ENCODE measurements at regions not wholly inside any gene's neighbourhood (a gene's known extent, or its start where the extent isn't known, plus 50 kb on each side); places are given as distances from the start of the nearest gene placed in this dataset.

DNA sequence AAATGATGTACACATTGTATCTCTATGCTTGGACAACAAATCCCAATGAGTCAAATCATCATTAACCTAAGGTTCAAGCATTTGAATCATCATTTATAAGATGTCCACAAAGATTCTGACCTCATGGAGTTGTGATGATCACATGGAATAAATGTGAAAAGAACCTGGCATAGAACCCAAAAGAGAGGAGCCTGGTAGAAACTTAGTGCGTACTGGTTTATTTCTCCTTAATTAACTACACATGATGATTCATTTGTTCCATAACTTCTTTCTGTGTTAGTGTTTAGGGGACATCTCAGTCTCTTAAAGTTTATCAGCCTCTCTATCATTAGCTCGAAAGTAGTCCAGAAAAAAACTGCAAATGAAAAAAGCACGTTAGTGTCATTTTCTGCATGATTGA lies 411.6 kb downstream of the BRINP1 start:
- DNase-seq (ENCODE audit: low read depth): no peak
- in situ Hi-C loops (cut with HindIII; ENCODE audit: low sequenced_read_pairs): no loop called here
- TF ChIP-seq, protein P1, sequence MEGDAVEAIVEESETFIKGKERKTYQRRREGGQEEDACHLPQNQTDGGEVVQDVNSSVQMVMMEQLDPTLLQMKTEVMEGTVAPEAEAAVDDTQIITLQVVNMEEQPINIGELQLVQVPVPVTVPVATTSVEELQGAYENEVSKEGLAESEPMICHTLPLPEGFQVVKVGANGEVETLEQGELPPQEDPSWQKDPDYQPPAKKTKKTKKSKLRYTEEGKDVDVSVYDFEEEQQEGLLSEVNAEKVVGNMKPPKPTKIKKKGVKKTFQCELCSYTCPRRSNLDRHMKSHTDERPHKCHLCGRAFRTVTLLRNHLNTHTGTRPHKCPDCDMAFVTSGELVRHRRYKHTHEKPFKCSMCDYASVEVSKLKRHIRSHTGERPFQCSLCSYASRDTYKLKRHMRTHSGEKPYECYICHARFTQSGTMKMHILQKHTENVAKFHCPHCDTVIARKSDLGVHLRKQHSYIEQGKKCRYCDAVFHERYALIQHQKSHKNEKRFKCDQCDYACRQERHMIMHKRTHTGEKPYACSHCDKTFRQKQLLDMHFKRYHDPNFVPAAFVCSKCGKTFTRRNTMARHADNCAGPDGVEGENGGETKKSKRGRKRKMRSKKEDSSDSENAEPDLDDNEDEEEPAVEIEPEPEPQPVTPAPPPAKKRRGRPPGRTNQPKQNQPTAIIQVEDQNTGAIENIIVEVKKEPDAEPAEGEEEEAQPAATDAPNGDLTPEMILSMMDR (IDR thresholded peaks at IDR 0.05; ENCODE audit: low read depth, low read length, missing control alignments): no peak
- no peak overlapping the region for H3K4me3 ChIP-seq (ENCODE audit: low read depth, low read length)

DNA sequence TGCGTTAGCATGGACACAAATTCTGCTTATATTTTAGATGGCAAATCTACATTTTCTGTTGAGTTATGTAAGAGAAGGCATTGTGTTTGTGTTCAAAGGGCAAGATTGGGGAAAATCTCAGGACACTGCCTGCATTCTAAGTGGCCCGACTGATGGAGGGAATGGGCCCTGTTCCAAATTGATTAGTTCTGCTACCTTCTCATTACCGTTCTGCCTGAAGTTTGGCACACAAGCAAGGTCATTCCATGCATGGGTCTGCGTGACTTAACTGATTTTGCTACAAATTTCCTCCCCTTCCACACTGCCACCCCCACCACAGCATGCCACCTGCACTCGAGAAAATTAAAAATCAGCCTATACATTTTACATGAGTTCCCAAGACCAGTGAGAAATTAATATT lies 409.9 kb downstream of the BRINP1 start:
- DNase-seq (ENCODE audit: low read depth): peak; percentile 42
- TF ChIP-seq, protein P1 (IDR thresholded peaks at IDR 0.05; ENCODE audit: low read depth, low read length, missing control alignments): no peak
- H3K4me3 ChIP-seq (ENCODE audit: low read depth, low read length): no peak overlapping the region
- in situ Hi-C loops (cut with HindIII; ENCODE audit: low sequenced_read_pairs): no loop called here

DNA sequence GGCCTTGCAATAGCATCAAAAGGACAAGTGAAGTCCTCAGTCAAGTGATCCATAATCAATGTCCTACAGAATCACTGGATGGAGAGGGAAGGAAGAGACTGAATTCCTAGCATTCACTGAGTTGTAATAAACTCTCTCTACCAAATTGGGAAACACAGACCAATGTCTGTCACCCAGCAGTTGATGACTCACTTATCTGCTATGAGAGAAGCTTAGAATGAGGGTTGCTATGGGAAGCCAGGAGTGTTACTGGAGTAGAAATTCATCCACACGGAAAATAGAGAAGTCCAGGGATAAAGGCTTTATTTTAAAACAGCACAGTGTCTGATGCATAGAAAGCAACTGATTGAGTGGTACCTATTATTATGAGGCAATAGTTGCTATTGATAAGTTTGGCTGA lies 407.4 kb downstream of the BRINP1 start:
- DNase-seq (ENCODE audit: low read depth): peak; percentile 70
- TF ChIP-seq, protein P1 (IDR thresholded peaks at IDR 0.05; ENCODE audit: low read depth, low read length, missing control alignments): no peak
- no peak overlapping the region for H3K4me3 ChIP-seq (ENCODE audit: low read depth, low read length)
- in situ Hi-C loops (cut with HindIII; ENCODE audit: low sequenced_read_pairs): no loop called here

DNA sequence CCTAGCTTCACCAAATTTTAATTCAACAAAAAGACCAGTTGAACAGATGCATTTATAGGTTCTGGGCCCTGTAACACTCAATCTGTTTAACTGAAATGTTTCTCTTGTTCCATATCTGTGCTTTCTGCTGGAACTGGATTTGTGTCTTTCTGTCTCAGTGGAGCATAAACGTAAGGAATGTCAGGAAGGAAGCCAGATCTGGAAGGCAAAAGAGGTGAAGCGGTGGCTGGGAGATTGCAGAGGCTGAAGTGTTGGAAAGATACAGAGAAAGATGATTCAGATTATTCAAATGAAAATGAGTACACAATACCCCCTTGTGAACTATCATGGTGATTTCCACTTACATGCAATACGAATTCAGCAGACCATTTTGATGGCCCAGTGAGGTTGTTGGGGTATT lies 406.8 kb downstream of the BRINP1 start:
- DNase-seq (ENCODE audit: low read depth): peak; percentile 38
- TF ChIP-seq, protein P1 (IDR thresholded peaks at IDR 0.05; ENCODE audit: low read depth, low read length, missing control alignments): no peak
- in situ Hi-C loops (cut with HindIII; ENCODE audit: low sequenced_read_pairs): no loop called here
- H3K4me3 ChIP-seq (ENCODE audit: low read depth, low read length): no peak overlapping the region

DNA sequence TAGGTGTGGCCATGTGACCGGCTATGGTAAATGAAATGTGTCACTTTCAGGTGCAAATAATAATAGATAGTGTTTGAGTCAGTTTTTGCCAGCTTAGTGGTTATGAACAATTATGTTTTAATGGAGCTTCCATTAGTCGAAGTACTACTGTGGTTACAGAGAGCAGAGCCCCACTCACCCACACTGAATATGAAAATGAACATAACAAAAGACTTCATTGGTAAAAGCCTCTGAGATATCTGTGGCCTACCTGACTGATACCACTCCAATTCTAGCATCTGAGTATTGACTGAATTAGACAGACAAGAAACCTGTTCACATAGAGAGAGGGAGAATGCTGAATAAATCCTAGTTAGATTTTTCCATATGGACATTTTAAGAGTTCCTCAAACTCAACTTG lies 405.6 kb downstream of the BRINP1 start:
- TF ChIP-seq, protein P1 (IDR thresholded peaks at IDR 0.05; ENCODE audit: low read depth, low read length, missing control alignments): no peak
- no peak for DNase-seq (ENCODE audit: low read depth)
- H3K4me3 ChIP-seq (ENCODE audit: low read depth, low read length): no peak overlapping the region
- in situ Hi-C loops (cut with HindIII; ENCODE audit: low sequenced_read_pairs): no loop called here

DNA sequence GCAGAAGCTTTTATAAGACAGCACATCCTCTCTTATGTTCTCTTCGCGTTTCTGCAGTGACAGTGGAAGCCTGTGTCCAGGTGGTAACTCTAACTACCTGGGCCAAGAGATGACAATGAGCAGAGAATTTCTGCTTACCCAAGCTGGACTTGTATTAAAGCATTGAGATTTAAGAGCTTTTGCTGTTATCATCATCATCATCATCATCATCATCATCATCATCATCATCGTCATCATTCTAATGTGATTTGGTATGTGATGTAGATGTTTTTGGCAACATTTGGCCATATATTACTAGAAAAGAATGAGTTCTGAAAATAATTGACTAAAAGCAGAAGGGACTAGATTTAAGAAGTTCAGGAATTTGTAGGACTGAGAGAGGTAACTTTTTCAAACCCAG lies 401.3 kb downstream of the BRINP1 start:
- in situ Hi-C loops (cut with HindIII; ENCODE audit: low sequenced_read_pairs): no loop called here
- TF ChIP-seq, protein P1 (IDR thresholded peaks at IDR 0.05; ENCODE audit: low read depth, low read length, missing control alignments): no peak
- no peak for DNase-seq (ENCODE audit: low read depth)
- H3K4me3 ChIP-seq (ENCODE audit: low read depth, low read length): no peak overlapping the region

DNA sequence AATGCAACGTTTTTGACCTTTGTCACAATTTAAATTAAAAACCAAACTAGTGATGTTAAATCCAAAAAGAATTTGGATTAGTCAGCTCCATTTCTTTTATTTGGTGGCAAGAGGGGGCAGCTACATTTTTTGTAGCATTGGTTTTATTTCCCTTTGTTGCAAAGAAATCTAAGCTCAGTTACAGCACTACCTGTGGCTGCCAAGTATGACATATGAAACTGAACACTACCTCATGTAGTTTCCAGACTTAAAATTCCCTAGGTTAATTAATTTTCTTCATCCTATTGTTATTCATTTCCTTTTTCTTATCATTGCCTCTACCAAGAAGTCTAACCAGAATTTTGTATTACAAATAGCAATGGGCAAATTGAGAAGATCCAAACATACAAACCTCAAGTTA lies 393.5 kb downstream of the BRINP1 start:
- no peak for DNase-seq (ENCODE audit: low read depth)
- in situ Hi-C loops (cut with HindIII; ENCODE audit: low sequenced_read_pairs): no loop called here
- H3K4me3 ChIP-seq (ENCODE audit: low read depth, low read length): no peak overlapping the region
- TF ChIP-seq, protein P1 (IDR thresholded peaks at IDR 0.05; ENCODE audit: low read depth, low read length, missing control alignments): no peak
